ENCODE measurements at regions not wholly inside any gene's neighbourhood (a gene's known extent, or its start where the extent isn't known, plus 50 kb on each side); places are given as distances from the start of the nearest gene placed in this dataset.

- no peak overlapping the region for H3K4me3 ChIP-seq (replicated peaks; ENCODE audit: low read depth, low read length)
- no peak for TF ChIP-seq CTCF (IDR thresholded peaks at IDR 0.05; ENCODE audit: low read length, missing control alignments)
- DNase-seq (ENCODE audit: low read depth): peak; percentile 41
These were observed 120.6 kb upstream of the GPR12 start for GRCh38 chr13:26881154-26881553.

GRCh38 chr13:26880735-26881134, 120.1 kb upstream of the GPR12 start:
- DNase-seq (ENCODE audit: low read depth): no peak
- H3K4me3 ChIP-seq (replicated peaks; ENCODE audit: low read depth, low read length): no peak overlapping the region
- TF ChIP-seq CTCF (IDR thresholded peaks at IDR 0.05; ENCODE audit: low read length, missing control alignments): no peak

GRCh38 chr13:26878438-26878837, 117.9 kb upstream of the GPR12 start:
- no peak for DNase-seq (ENCODE audit: low read depth)
- TF ChIP-seq CTCF (IDR thresholded peaks at IDR 0.05; ENCODE audit: low read length, missing control alignments): no peak
- no peak overlapping the region for H3K4me3 ChIP-seq (replicated peaks; ENCODE audit: low read depth, low read length)

- no peak for DNase-seq (ENCODE audit: low read depth)
- TF ChIP-seq CTCF (IDR thresholded peaks at IDR 0.05; ENCODE audit: low read length, missing control alignments): no peak
- no peak overlapping the region for H3K4me3 ChIP-seq (replicated peaks; ENCODE audit: low read depth, low read length)
These were observed 112.8 kb upstream of the GPR12 start for GRCh38 chr13:26873386-26873698.

- DNase-seq (ENCODE audit: low read depth): peak; percentile 42
- TF ChIP-seq CTCF (IDR thresholded peaks at IDR 0.05; ENCODE audit: low read length, missing control alignments): peak; percentile 71
- no peak overlapping the region for H3K4me3 ChIP-seq (replicated peaks; ENCODE audit: low read depth, low read length)
These were observed 112.2 kb upstream of the GPR12 start for GRCh38 chr13:26872525-26873385.

GRCh38 chr13:26867451-26868091, 107.0 kb upstream of the GPR12 start:
- no peak overlapping the region for H3K4me3 ChIP-seq (replicated peaks; ENCODE audit: low read depth, low read length)
- DNase-seq (ENCODE audit: low read depth): peak; percentile 42
- no peak for TF ChIP-seq CTCF (IDR thresholded peaks at IDR 0.05; ENCODE audit: low read length, missing control alignments)

All from fibroblast of pulmonary artery (primary cell).